Endodermal cell (in vitro differentiated cells): ENCODE measurements at regions not wholly inside any gene's neighbourhood (a gene's known extent, or its start where the extent isn't known, plus 50 kb on each side); places are given as distances from the start of the nearest gene placed in this dataset.
A peak's percentile ranks its signal among the peaks of the same experiment; 100 is the strongest.

Experiments used
- DNase-seq: peaks from one replicate; pipeline ENCODE4 v3.0.0-alpha.2; 2017
- H3K27ac ChIP-seq: 2 replicates; pipeline ENCODE4 v1.5.1; 2013; ENCODE audit warnings: mild to moderate bottlenecking, low read depth, low read length, moderate library complexity
- H3K27me3 ChIP-seq: 2 replicates; pipeline ENCODE4 v1.6.1; 2013; ENCODE audit warnings: mild to moderate bottlenecking, low read length, moderate library complexity; ENCODE audit not compliant: insufficient read depth, control insufficient read depth, poor library complexity, severe bottlenecking
- H3K36me3 ChIP-seq: 2 replicates; pipeline ENCODE4 v1.7.0; 2013; ENCODE audit warnings: mild to moderate bottlenecking, low read length, moderate library complexity; ENCODE audit not compliant: control insufficient read depth, insufficient read depth
- H3K4me1 ChIP-seq: one replicate; pipeline ENCODE4 v1.7.0; 2013; ENCODE audit warnings: low read length; ENCODE audit not compliant: control insufficient read depth, insufficient read depth
- H3K4me3 ChIP-seq: 2 replicates; pipeline ENCODE4 v1.5.1; 2013; ENCODE audit warnings: mild to moderate bottlenecking, low read length, moderate library complexity
- H3K9ac ChIP-seq: 2 replicates; pipeline ENCODE4 v1.6.1; 2013; ENCODE audit warnings: mild to moderate bottlenecking, low read length, moderate library complexity; ENCODE audit not compliant: poor library complexity, severe bottlenecking; ENCODE audit errors: extremely low read depth
- H3K9me3 ChIP-seq: 2 replicates; pipeline ENCODE4 v1.6.1; 2013; ENCODE audit warnings: mild to moderate bottlenecking, low read length, moderate library complexity; ENCODE audit not compliant: control insufficient read depth
- H3K27ac Mint-ChIP-seq: 2 replicates; pipeline ENCODE4 v1.8.0; 2020; ENCODE audit warnings: mixed read lengths
- H3K27me3 Mint-ChIP-seq: 2 replicates; pipeline ENCODE4 v1.8.0; 2021; ENCODE audit warnings: mild to moderate bottlenecking, mixed read lengths; ENCODE audit not compliant: insufficient read depth
- H3K36me3 Mint-ChIP-seq: 2 replicates; pipeline ENCODE4 v1.8.0; 2020; ENCODE audit warnings: low read depth, mixed read lengths
- H3K4me1 Mint-ChIP-seq: 2 replicates; pipeline ENCODE4 v1.8.0; 2020; ENCODE audit warnings: mixed read lengths
- H3K4me3 Mint-ChIP-seq: 2 replicates; pipeline ENCODE4 v1.8.0; 2020; ENCODE audit warnings: mild to moderate bottlenecking, moderate library complexity, mixed read lengths
- H3K9me3 Mint-ChIP-seq: 2 replicates; pipeline ENCODE4 v1.8.0; 2020; ENCODE audit warnings: mild to moderate bottlenecking, mixed read lengths
- CTCF ChIP-seq: fragments of 200-600 bp; sonication (generic); conservative IDR thresholded peaks from 2 replicates; pipeline ENCODE4 v1.5.0; 2021; ENCODE audit warnings: antibody characterized with exemption, mild to moderate bottlenecking
- WGBS, 2 experiments: methylation state at CpG; one replicate each; pipeline versions ENCODE4 v1.1.5 to v1.1.7; 2013; ENCODE audit warnings: missing lambda C conversion rate in 2 of 2, mixed read lengths in 1 of 2; ENCODE audit not compliant: insufficient coverage in 1 of 2, insufficient read length in 1 of 2; 5-methylcytosine and 5-hydroxymethylcytosine counted together

- Histone ChIP-seq H3K9me3 (no peaks in the 10 kb centered on the region), H3K4me1 (no peaks in the 10 kb centered on the region), H3K9ac (no peak overlapping the region), H3K36me3 (no peaks in the 10 kb centered on the region), H3K27me3 (peaks cover 17% of the 10 kb centered on the region), H3K27ac (no peak overlapping the region), H3K4me3 (no peak overlapping the region)
- no peak overlapping the region for H3K27ac Mint-ChIP-seq
- DNase-seq: no peak
- no peak overlapping the region for H3K4me3 Mint-ChIP-seq
- peaks cover 9% of the 10 kb centered on the region for H3K4me1 Mint-ChIP-seq
- WGBS, 2 experiments: 95 to 97% methylated on average over 10 to 16 of the region's 16 CpGs
- H3K27me3 Mint-ChIP-seq: peaks cover 36% of the 10 kb centered on the region
- H3K9me3 Mint-ChIP-seq: peaks cover 12% of the 10 kb centered on the region
- no peaks in the 10 kb centered on the region for H3K36me3 Mint-ChIP-seq
- TF ChIP-seq CTCF: no peak
These were observed 165.6 kb upstream of the IRX2 start for GRCh38 chr5:2917093-2917492.

- Mint-ChIP-seq H3K27ac (no peak overlapping the region), H3K9me3 (peaks cover 6% of the 10 kb centered on the region), H3K36me3 (no peaks in the 10 kb centered on the region), H3K4me1 (peaks cover 9% of the 10 kb centered on the region), H3K27me3 (peaks cover 36% of the 10 kb centered on the region), H3K4me3 (no peak overlapping the region)
- Histone ChIP-seq H3K27ac (no peak overlapping the region), H3K4me1 (no peaks in the 10 kb centered on the region), H3K9ac (no peak overlapping the region), H3K27me3 (peaks cover 17% of the 10 kb centered on the region), H3K36me3 (no peaks in the 10 kb centered on the region), H3K9me3 (no peaks in the 10 kb centered on the region), H3K4me3 (no peak overlapping the region)
- 87 to 100% methylated on average over 1 to 3 of the region's 4 CpGs for WGBS, 2 experiments
- no peak for DNase-seq
- no peak for TF ChIP-seq CTCF
These were observed 164.7 kb upstream of the IRX2 start for GRCh38 chr5:2916076-2916682.

GRCh38 chr5:2914981-2915484 is 163.6 kb upstream of the IRX2 start:
- Mint-ChIP-seq H3K4me1 (peaks cover 9% of the 10 kb centered on the region), H3K27me3 (peaks cover 32% of the 10 kb centered on the region), H3K27ac (no peak overlapping the region), H3K9me3 (no peaks in the 10 kb centered on the region), H3K4me3 (peak overlapping the region; percentile 46), H3K36me3 (no peaks in the 10 kb centered on the region)
- no peak for TF ChIP-seq CTCF
- H3K9me3 ChIP-seq: no peaks in the 10 kb centered on the region
- no peak overlapping the region for H3K27ac ChIP-seq
- peak; percentile 69 for DNase-seq
- 34 to 38% methylated on average over 6 to 15 of the region's 17 CpGs for WGBS, 2 experiments
- H3K36me3 ChIP-seq: no peaks in the 10 kb centered on the region
- no peak overlapping the region for H3K9ac ChIP-seq
- H3K27me3 ChIP-seq: peaks cover 17% of the 10 kb centered on the region
- H3K4me3 ChIP-seq: no peak overlapping the region
- H3K4me1 ChIP-seq: no peaks in the 10 kb centered on the region
